BLaER1 (cell line): ENCODE measurements at regions not wholly inside any gene's neighbourhood (a gene's known extent, or its start where the extent isn't known, plus 50 kb on each side); places are given as distances from the start of the nearest gene placed in this dataset.
A peak's percentile ranks its signal among the peaks of the same experiment; 100 is the strongest.

Experiments used
- H3K27ac ChIP-seq: shearing (Covaris generic); formaldehyde crosslinking; 2 replicates; pipeline ENCODE4 v1.8.1; 2022
- H3K27me3 ChIP-seq: shearing (Covaris generic); formaldehyde crosslinking; 2 replicates; pipeline ENCODE4 v1.8.1; 2022
- H3K36me3 ChIP-seq: shearing (Covaris generic); formaldehyde crosslinking; 2 replicates; pipeline ENCODE4 v1.8.1; 2022
- H3K4me1 ChIP-seq: shearing (Covaris generic); formaldehyde crosslinking; 2 replicates; pipeline ENCODE4 v1.8.1; 2022
- H3K4me2 ChIP-seq: shearing (Covaris generic); formaldehyde crosslinking; 2 replicates; pipeline ENCODE4 v1.8.1; 2022
- H3K4me3 ChIP-seq: shearing (Covaris generic); formaldehyde crosslinking; 2 replicates; pipeline ENCODE4 v1.8.1; 2022
- H3K9ac ChIP-seq: shearing (Covaris generic); formaldehyde crosslinking; 2 replicates; pipeline ENCODE4 v1.8.1; 2022
- H3K9me3 ChIP-seq: shearing (Covaris generic); formaldehyde crosslinking; 2 replicates; pipeline ENCODE4 v1.8.1; 2022
- H4K20me1 ChIP-seq: shearing (Covaris generic); formaldehyde crosslinking; 2 replicates; pipeline ENCODE4 v1.8.1; 2022
- Cebpa-rat ChIP-seq: shearing (Covaris generic); IDR thresholded peaks from 2 replicates; pipeline ENCODE4 v1.8.1; 2022

GRCh38 chr2:234377761-234378391, 119.0 kb downstream of the ARL4C start:
- no peaks in the 10 kb centered on the region for H3K36me3 ChIP-seq
- no peak for TF ChIP-seq Cebpa-rat
- peaks cover 8% of the 10 kb centered on the region for H3K4me1 ChIP-seq
- no peaks in the 10 kb centered on the region for H4K20me1 ChIP-seq
- H3K9me3 ChIP-seq = peaks cover 6% of the 10 kb centered on the region; the same call in 1 of the 2 replicates
- H3K4me2 ChIP-seq = peak overlapping the region; percentile 34
- H3K27ac ChIP-seq = no peak overlapping the region
- no peak overlapping the region for H3K9ac ChIP-seq
- H3K4me3 ChIP-seq = no peak overlapping the region
- no peaks in the 10 kb centered on the region for H3K27me3 ChIP-seq

- H3K9me3 ChIP-seq = no peaks in the 10 kb centered on the region
- H3K27me3 ChIP-seq = no peaks in the 10 kb centered on the region
- H4K20me1 ChIP-seq = no peaks in the 10 kb centered on the region
- no peak overlapping the region for H3K4me2 ChIP-seq
- no peak overlapping the region for H3K27ac ChIP-seq
- no peak overlapping the region for H3K9ac ChIP-seq
- H3K4me3 ChIP-seq = no peak overlapping the region
- TF ChIP-seq Cebpa-rat = no peak
- H3K36me3 ChIP-seq = no peaks in the 10 kb centered on the region
- peaks cover 8% of the 10 kb centered on the region for H3K4me1 ChIP-seq
These were observed 120.7 kb downstream of the ARL4C start for GRCh38 chr2:234376229-234376628.

GRCh38 chr2:234375176-234375880, 121.6 kb downstream of the ARL4C start:
- Histone ChIP-seq H3K27me3 (no peaks in the 10 kb centered on the region), H3K36me3 (no peaks in the 10 kb centered on the region), H3K9me3 (no peaks in the 10 kb centered on the region), H3K9ac (no peak overlapping the region), H3K4me3 (no peak overlapping the region), H3K4me2 (no peak overlapping the region), H3K27ac (no peak overlapping the region), H4K20me1 (no peaks in the 10 kb centered on the region), H3K4me1 (peaks cover 8% of the 10 kb centered on the region)
- no peak for TF ChIP-seq Cebpa-rat

- Histone ChIP-seq H3K27me3 (no peaks in the 10 kb centered on the region), H3K9me3 (no peaks in the 10 kb centered on the region), H4K20me1 (no peaks in the 10 kb centered on the region), H3K9ac (no peak overlapping the region), H3K27ac (no peak overlapping the region), H3K4me3 (no peak overlapping the region), H3K36me3 (no peaks in the 10 kb centered on the region), H3K4me2 (no peak overlapping the region), H3K4me1 (peaks cover 8% of the 10 kb centered on the region)
- TF ChIP-seq Cebpa-rat = no peak
These were observed 122.1 kb downstream of the ARL4C start for GRCh38 chr2:234374736-234375135.

- H3K27ac ChIP-seq = no peak overlapping the region
- no peak overlapping the region for H3K4me2 ChIP-seq
- no peak overlapping the region for H3K9ac ChIP-seq
- no peak overlapping the region for H3K4me3 ChIP-seq
- no peaks in the 10 kb centered on the region for H3K9me3 ChIP-seq
- no peaks in the 10 kb centered on the region for H3K27me3 ChIP-seq
- no peaks in the 10 kb centered on the region for H4K20me1 ChIP-seq
- H3K36me3 ChIP-seq = no peaks in the 10 kb centered on the region
- H3K4me1 ChIP-seq = peaks cover 8% of the 10 kb centered on the region
- TF ChIP-seq Cebpa-rat = no peak
These were observed 122.8 kb downstream of the ARL4C start for GRCh38 chr2:234374150-234374508.

- no peak overlapping the region for H3K9ac ChIP-seq
- H3K36me3 ChIP-seq = no peaks in the 10 kb centered on the region
- H3K27me3 ChIP-seq = no peaks in the 10 kb centered on the region
- TF ChIP-seq Cebpa-rat = no peak
- H3K4me3 ChIP-seq = no peak overlapping the region
- H3K27ac ChIP-seq = no peak overlapping the region
- H3K4me1 ChIP-seq = peaks cover 8% of the 10 kb centered on the region
- no peak overlapping the region for H3K4me2 ChIP-seq
- H4K20me1 ChIP-seq = no peaks in the 10 kb centered on the region
- H3K9me3 ChIP-seq = no peaks in the 10 kb centered on the region
These were observed 123.3 kb downstream of the ARL4C start for GRCh38 chr2:234373481-234374149.

GRCh38 chr2:234373060-234373459, 123.8 kb downstream of the ARL4C start:
- Histone ChIP-seq H3K27ac (no peak overlapping the region), H3K4me3 (no peak overlapping the region), H4K20me1 (no peaks in the 10 kb centered on the region), H3K36me3 (no peaks in the 10 kb centered on the region), H3K27me3 (no peaks in the 10 kb centered on the region), H3K4me2 (no peak overlapping the region), H3K4me1 (peaks cover 8% of the 10 kb centered on the region), H3K9ac (no peak overlapping the region), H3K9me3 (no peaks in the 10 kb centered on the region)
- no peak for TF ChIP-seq Cebpa-rat

- H4K20me1 ChIP-seq = no peaks in the 10 kb centered on the region
- TF ChIP-seq Cebpa-rat = no peak
- no peak overlapping the region for H3K4me3 ChIP-seq
- H3K36me3 ChIP-seq = no peaks in the 10 kb centered on the region
- H3K4me1 ChIP-seq = peaks cover 2% of the 10 kb centered on the region
- no peak overlapping the region for H3K9ac ChIP-seq
- H3K9me3 ChIP-seq = no peaks in the 10 kb centered on the region
- H3K4me2 ChIP-seq = no peak overlapping the region
- no peaks in the 10 kb centered on the region for H3K27me3 ChIP-seq
- no peak overlapping the region for H3K27ac ChIP-seq
These were observed 124.4 kb downstream of the ARL4C start for GRCh38 chr2:234372506-234372905.

GRCh38 chr2:234368861-234369261, 128.0 kb downstream of the ARL4C start:
- Histone ChIP-seq H3K4me2 (no peak overlapping the region), H3K9ac (no peak overlapping the region), H4K20me1 (no peaks in the 10 kb centered on the region), H3K9me3 (no peaks in the 10 kb centered on the region), H3K27ac (no peak overlapping the region), H3K36me3 (no peaks in the 10 kb centered on the region), H3K27me3 (no peaks in the 10 kb centered on the region), H3K4me3 (no peak overlapping the region), H3K4me1 (peaks cover under 1% of the 10 kb centered on the region; the same call in 1 of the 2 replicates)
- no peak for TF ChIP-seq Cebpa-rat

GRCh38 chr2:234366891-234367290, 130.0 kb downstream of the ARL4C start:
- Histone ChIP-seq H3K4me1 (peaks cover 13% of the 10 kb centered on the region), H3K36me3 (no peaks in the 10 kb centered on the region), H3K27ac (no peak overlapping the region), H3K27me3 (no peaks in the 10 kb centered on the region), H3K4me3 (no peak overlapping the region), H3K9ac (no peak overlapping the region), H3K9me3 (no peaks in the 10 kb centered on the region), H4K20me1 (no peaks in the 10 kb centered on the region), H3K4me2 (no peak overlapping the region)
- no peak for TF ChIP-seq Cebpa-rat
